HS-5 (cell line): ENCODE measurements at regions not wholly inside any gene's neighbourhood (a gene's known extent, or its start where the extent isn't known, plus 50 kb on each side); places are given as distances from the start of the nearest gene placed in this dataset.

Experiments
- DNase-seq: peaks from one replicate; pipeline ENCODE4 v3.0.0-alpha.2; 2012; ENCODE audit warnings: low read depth

DNA sequence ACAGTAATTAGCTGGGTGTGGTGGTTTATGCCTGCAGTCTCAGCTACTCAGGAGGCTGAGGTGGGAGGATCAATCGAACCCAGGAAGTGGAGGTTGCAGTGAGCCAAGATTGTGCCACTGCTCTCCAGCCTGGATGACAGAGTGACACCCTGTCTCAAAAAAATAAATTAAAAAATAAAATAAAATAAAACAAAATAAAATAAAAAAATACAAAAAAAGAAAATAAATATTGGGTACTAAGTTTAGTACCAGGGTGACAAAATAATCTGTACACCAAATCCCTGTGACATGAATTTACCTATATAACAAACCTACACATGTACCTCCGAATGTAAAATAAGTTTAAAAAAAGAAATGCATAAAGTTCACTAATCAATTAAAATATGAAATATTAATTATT is 666.0 kb upstream of the CDH18 start:
- no peak for DNase-seq

DNA sequence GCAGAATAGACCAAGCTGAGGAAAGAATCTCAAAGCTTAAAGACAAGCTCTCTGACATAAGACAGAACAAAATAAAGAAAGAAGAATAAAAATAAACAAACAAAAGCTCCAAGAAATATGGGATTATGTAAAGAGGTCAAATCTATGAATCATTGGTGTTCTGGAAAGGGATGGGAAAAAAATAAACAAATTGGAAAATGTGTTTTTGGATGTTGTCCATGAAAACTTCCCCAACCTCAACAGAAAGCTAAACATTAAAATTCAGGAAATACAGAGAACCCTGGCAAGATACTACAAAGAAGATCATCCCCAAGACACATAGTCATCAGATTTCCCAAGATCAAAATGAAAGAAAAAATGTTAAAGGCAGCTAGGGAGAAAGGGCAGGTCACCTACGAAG is 662.0 kb upstream of the CDH18 start:
- DNase-seq: no peak

DNA sequence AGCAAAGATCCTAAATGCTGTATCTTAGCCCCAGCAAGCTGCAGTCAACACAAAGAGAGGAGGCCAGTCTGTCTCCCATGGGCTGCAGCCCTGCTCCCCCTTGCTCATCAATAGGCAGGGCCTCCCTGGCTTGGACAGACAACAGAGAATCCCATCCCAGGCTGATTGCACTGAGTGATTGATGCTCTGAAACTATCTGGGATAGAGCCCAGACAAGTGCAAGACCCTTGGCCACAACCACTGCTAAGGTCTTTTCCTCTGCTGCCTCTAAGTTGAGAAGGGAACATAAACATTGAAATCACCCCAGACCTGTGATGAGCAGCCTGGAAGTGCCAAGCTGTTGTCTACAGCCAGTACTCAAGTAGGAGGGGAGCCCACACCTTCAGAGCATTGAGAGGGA is 661.0 kb upstream of the CDH18 start:
- no peak for DNase-seq

DNA sequence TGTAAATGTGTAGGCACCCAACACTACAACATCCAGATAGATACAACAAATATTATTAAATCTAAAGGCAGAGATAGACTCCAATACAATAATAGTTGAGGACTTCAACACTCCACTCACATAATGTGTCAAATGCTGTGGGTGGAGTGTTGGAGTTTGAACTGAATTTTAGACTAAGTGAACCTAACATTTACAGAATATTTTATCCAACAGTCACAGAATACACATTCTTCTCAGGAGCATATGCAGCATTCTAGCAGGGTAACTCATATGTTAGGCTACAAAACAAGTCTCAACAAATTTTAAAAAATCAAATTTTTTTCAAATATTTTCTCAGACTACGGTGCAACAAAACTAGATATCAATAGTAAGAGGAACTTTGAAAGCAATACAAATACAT is 648.7 kb upstream of the CDH18 start:
- DNase-seq: peak; percentile 5

DNA sequence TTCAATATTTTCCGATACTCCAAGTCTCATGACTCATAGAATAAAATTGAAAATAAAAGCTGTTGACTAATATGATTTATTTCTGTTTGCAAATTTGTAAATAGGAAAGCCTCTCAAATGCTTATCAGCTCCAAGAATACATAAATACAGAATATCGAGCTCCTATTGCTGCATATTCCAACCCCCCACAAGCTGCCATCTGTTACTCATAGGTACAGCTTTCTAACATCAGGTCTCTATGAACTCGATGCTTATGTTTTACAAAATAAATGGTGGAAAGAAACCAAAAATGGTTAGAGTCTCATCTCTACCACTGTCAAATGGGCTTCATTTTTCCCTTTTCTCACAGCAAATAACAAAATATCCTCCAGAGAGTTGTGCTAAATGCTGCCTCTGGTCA is 631.6 kb upstream of the CDH18 start:
- no peak for DNase-seq

DNA sequence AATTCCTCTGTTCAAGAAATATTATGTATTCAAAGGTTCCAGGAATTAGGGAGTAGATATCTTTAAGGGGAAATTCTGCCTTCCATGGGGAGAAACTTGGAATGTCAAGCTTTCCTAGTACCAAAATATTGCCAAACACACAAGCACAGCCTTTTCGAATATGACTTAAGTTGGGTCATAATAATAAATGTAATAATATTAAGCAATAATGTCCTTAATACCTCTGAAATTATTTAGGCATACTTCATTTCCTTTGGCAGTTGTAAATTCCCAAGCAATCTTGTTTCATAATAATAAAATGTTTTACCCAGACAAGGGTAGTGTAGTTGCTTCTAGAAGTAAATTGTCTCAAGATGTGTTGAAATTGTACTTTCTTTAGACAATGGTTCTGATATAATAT is 630.3 kb upstream of the CDH18 start:
- no peak for DNase-seq

DNA sequence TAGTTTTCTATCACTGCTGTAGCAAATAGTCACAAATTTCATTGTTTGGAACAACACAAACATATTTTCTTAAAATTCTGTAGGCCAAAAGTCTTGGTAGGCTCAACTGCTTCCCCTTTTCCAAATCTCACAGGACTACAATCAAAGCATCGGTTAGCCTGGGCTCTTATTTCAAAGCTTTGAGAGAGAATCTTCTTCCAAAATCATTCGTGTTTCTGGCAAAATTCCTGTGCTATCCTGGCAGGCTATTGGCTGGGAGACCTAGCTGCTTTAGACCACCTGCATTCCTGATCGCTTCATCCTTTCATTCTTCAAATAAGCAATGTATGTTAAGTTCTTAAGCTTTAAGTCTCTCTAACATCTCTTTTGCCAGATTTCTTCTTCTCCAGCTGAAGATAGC is 629.8 kb upstream of the CDH18 start:
- DNase-seq: no peak

DNA sequence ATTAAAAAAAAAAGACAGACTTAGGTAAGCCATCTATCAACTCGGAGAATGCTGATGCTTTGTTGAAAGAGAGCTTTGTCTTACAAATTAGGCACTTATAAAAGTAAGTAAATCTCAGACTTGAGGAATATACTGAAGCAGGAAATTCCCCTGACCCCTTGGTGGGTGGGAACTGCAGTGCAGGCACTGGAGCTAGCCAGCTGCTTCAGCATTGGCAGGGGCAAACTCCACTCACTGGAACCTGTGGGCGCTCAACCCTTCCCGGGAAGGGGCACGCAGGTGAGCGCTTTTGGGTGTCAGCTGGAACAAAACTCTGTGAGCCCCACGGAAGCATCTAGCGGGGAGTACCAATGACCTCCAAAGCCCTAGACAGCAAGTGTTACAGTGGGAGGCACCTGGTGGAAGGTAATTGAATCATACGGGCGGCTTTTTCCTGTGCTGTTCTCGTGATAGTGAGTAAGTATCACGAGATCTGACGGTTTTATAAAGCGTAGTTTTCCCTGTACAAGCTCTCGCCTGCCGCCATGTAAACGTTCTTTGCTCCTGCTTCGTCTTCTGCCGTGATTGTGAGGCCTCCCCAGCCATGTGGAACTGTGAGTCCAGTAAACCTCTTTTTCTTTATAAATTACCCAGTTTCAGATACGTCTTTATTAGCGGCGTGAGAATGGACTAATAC is 628.0 kb upstream of the CDH18 start:
- no peak for DNase-seq

DNA sequence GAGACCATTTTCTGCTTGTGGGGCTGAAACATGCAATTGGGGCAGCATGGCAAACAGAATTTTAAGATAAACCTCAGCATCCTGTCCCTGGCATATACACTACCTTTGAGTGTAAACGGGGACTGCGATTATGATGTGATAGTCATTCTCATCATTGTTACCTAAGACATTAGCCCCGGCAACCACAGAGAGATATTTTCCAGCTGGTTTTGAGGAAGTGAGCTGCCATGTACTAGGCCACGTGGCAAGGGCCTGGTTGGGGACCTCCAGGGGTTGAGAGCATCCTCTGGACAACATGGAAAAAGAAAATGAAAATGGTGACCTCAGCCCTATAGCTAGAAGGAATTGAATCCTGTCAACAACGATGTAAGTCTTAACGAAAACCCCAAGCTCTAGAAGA is 623.6 kb upstream of the CDH18 start:
- DNase-seq: no peak

DNA sequence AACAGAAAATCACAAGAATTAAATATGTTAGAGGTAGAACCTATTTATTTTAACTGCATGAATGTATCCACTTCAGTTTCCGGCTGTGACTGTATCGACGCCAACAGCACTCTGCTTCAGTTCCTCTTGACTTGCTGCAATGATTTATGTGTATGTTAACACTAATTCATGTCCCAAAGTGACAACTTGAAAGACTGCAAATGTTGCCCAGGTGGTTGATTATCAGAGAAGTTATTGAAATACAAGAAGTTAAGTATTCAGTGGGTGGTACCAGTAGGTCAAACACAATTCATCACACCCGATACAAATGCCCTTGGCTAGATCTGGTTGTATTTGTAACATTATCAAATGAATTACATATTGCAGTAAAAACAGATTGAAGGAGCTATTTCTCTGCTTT is 622.7 kb upstream of the CDH18 start:
- DNase-seq: no peak

DNA sequence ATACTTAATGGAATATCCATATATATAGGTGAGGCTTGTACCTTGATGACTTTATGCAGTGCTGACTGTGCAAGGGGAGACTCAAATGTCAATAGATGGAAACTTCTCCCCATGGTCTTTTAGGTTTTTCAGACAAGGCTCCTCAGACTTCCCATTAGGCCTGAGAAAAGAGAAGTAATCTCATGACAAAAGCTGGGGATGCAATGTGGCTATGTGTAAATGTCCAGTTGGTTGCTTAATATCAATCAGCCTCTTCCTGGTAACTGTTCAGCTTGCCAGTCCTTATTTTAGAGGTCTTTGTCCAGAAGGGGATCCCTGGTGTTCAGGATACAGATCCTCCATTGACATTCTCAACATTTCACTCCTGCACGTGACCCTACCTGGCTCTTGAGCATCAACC is 621.1 kb upstream of the CDH18 start:
- no peak for DNase-seq

DNA sequence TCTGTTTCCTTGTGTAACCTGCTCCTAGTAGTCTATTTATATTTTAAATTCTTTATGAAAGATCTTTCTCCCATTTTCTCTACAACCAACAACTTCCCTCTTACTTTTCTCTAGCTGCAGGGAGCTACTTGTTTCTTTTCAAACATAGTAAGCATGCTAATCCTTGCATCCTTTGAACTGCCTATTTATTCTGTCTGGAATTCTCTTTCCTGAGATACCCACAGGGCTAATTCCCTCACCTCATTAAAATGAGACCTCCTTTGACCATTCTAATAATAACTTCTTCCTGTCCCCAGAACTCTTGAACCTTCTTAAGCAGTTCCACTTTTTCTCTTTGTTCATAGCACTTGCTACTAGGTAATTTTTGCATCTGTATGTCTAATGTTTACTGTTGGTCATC is 620.6 kb upstream of the CDH18 start:
- no peak for DNase-seq

DNA sequence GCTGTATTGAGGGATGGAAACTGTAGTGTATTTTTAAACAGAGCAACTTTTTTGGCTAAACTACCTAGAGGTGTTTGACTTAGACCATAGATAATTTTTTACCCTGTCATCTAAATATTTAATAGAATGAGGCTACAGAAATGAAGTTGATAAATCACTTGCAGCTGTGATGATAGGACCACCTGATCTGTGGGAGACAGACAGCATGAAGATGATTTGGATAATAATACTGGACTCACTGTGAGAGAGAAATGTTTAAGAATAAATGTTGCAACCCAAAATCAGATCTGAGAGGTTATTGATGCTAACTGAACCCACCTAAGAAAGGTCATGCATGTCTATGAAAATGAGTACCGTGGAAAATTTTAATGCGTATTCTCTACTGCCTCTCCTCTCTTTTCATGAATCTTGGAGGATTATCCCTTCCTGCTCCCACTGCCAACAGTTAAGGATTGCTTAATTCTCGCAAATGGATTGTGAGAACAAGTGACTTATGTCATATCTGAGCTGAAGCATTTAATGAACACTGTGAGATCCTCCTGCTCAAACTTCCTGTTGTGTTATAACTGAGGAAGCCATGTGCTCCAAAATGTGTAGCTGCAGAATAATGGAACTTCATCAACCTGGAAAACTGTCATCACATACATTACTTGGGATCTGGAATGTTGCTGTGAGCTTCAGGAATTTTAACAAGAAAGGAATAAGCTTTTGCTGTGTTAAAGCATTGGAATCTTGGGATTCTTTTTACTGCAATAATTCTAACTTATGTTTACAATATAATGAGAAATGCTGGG is 617.9 kb upstream of the CDH18 start:
- no peak for DNase-seq

DNA sequence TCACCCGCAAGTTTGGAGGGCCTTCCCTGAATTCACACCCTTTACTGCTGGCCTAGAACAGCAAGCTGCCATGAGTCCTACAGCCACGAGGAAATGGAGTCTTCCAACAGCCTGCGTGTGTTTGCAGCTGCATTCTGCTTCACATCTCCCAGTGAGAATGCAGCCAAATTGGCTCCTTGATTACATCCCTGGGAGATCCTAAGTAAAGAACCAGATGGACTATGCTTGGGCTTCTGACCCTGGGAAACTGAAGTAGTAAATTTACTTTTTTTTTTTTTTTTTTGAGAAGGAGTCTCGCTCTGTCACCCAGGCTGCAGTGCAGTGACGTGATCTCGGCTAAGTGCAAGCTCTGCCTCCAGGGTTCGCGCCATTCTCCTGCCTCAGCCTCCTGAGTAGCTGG is 617.0 kb upstream of the CDH18 start:
- no peak for DNase-seq

DNA sequence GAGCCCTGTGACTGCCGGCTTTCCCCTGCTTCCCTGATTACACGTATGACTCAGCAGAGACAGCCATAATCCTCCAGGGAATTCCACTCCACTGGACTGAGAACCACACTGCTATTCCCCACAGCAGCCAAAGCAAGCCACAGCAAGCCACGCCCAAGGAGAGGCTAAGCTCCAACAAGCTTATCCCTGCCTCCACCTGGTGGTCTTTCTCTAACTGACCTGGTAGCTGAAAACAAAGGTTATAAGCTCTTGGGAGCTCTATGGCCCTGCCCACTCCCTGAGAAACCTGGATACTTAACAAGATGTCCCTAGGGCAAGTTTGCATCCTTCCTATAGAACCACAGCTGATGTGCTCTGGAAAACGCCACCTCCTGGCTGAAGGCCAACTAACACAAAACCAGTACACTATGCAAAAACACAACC is 613.7 kb upstream of the CDH18 start:
- peak; percentile 56 for DNase-seq

DNA sequence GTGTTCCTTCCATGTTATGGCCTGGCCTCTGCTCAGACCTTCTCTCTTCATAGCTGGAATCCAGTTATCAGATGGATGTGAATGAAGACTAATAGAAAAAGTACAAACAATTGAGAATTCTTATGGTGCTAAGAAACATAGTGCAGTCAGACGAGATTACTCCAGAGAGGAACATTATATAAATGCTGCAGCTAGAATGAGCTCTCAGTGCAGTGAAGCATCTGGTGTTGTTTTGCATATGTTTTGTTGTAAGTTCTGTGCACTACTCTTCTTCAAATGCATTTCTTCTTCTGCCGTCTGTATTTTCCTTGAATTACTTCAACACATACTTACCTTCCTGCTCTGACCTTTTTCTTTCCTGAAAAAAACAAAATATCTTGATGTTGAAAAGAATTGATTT is 602.4 kb upstream of the CDH18 start:
- DNase-seq: no peak

DNA sequence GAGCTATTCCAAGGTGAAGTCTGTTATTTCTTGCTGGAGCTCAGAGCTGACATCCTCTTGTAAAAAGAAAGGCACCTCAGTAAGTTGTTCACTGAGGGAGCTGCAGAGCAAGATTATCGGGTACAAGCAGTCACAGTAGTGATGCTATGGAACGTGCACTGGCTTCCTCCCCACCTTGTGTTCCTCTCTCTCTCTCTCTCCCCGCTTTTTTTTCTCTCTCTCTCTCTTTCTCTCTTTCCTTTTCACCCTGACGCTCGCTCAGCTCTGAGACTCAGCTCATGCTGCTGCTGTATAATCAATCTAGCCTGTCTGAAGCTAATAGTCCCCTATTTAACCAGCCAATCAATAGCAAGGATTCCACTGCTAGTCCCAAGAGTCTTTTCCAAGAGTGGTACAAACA is 587.6 kb upstream of the CDH18 start:
- no peak for DNase-seq

DNA sequence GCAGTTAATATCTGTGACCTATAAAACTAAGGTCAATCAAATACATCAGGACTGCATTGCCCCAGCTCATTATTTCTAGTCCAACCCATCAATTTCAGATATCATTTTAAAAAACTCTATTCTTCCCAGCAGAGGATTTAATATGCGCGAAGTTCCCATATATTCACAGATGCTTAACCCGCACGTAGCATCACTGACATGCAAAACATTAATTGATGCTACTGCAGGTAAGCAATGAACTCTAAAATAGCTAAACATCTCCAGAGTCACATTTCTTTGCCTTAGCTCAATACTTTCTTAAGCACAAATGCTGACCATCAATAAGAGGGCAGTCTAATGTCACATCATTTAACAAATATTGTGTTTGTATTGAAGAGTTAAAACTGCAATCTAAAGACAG is 586.6 kb upstream of the CDH18 start:
- DNase-seq: no peak

DNA sequence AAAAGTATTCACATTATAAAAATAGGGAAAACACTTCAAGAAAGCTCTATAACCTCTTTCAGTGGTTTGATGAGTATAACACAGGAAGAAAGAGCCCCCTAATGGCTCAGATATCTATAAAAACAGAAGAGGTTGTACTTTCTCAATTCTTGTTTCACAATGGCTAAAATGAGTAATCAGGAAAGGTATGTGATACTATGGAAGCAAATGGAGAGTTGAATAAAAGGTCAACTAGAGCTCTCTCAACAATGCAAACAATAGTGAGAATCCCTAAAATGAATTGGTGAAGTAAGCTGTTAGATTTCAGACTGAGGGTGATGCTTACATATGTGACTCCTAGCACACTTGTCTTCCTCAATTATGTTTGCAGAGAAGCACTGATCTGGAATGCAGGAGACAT is 584.6 kb upstream of the CDH18 start:
- peak; percentile 92 for DNase-seq

DNA sequence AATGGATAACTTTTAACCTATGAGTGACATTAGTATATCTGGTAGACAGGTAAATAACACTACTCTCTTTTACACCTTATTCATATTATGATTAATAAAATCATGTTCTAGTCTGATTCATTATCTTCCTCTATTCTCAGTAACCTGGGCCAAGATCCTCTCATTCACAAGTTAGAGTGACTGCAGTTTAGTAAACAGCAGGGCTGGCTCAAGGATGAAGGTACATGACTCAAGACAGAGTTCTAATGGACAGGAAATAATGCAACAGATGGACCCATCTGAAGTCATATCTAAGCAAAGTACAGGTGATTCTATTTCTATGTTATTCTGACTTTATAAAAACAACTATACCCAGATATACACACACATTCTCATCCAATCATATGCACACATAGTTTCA is 582.5 kb upstream of the CDH18 start:
- no peak for DNase-seq

DNA sequence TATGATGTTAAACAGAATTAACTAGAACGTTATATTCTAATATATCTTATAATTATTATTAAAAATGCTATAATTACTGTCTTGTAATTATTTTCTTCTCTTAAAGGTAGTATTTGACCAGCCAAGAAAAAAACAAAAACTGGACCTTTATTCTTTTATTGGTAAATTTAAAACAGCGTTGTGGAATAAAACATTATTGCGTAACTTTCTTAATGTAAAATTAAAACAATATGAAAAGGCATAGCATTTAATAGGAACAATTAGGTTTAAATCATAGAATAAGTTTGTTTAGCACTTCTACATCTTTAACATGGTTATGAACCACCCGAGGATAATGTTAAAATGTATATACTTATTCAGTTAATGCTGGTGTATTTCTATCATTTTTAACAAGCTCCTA is 574.5 kb upstream of the CDH18 start:
- no peak for DNase-seq

DNA sequence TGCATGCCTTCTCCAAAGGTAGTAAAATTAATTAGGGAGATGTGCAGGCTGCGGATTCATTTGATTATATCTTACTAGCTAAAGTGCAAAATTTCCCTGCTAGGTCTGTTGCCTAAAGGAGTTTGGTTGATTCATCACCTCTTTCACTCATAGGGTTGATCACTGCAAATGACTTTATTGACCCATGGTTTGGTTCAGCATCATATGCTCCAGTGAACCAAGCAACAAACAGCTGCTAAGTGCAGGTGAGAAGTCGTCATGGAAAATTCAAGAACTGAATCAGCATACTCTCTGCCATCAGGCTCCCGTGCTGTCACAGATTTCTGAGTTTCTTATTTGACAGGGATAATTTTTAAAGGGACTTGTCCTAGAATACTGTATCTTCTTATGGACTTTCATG is 571.8 kb upstream of the CDH18 start:
- no peak for DNase-seq

DNA sequence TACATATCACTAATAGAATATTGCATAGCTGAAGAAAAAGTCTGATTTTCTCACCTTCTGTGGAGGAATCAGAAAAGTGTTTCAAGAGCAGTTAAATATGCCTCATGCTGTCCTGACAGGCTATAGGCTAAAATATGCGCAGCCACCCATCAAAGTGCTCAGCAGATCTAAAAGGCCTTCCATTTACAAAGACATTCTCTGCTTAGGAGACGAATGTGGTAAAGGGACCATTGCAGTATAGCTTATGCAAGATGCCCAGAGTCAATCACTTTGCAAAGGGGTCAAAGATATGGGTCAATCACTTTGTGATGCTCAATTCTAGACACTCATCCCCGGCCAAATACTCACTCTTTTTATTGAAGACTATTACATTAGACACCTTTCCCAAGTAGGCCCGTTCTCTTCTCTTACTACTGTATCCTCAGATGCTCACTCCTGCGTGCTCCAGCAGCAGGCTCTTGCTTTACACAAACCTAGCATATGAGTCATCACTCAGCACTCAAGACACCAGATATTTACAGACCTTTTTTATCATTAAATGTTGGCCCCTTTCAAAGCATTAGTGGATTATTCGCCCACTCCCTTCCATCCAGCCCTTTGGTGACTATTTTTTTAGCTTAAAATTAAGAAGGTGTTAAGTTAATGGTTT is 568.2 kb upstream of the CDH18 start:
- no peak for DNase-seq

DNA sequence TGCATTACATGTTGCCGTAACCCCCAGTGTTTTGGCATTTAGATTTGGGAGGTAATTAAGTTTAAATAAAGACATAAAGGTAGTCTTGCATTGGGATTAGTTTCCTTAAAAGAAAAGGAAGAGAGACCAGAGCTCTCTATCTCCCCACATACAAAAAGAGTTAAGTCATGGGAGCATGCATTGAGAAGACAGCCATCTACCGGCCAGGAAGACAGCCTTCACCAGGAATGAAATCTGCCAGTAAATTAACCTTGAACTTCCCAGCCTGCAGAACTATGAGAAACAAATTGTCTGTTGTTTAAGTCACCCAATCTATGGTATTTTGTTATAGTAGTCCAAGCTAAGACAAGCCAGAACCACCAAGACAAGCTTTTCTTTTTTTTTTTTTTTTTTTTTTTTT is 567.0 kb upstream of the CDH18 start:
- no peak for DNase-seq
